NCI-H524 (cell line): ENCODE measurements at regions not wholly inside any gene's neighbourhood (a gene's known extent, or its start where the extent isn't known, plus 50 kb on each side); places are given as distances from the start of the nearest gene placed in this dataset.
"Not testable (repeated sequence)": the region's sequence is repeated elsewhere in the genome, so short reads cannot be mapped to it uniquely, and the experiment has no call there.

ENCODE experiments used
- DNase-seq, 2 experiments: peaks; one replicate each; lab custom pipeline; 2025; lab: John Stamatoyannopoulos, UW

DNA sequence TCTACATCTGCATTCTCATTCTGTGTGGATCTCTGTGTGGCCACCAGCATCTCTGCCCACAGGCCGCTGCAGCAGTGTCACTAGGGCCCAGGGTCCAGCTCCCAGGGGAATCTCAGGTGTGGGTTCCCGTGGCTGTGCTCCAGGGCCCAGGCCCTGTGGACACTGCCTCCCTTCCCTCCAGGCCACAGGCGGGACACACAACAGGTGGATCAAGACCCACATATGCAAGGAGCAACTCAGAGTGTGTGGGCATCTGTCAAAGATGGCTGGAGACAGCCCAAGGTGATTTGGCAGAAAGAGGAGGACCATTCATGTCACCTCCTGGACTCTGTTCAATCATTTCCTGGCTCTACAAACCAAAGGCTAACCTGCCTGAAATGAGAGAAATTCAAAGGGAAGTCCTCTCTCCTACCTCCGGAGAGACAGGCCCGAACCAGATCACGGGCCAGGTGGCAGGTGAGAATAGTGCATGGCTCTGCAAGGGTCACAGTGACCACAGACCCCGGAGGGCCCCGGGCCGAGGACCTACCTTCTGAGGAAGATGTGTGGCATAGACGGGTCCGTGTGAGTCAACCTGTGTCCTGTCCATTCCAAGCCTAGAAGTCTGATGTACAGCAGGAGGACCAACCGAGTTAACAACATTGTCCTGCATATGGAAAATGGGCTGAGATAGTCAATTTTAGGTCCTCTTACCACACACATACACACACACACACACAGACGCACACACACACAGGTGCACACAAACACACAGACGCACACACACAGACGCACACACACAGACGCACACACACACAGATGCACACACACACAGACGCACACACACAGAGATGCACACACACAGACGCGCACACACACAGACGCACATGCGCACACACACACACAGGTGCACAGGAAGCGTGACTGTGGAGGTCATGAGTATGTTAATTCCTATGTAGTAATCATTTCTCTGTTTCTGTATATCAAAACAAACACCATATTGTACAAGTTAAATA, 1068.5 kb downstream of the BRD1 start:
- DNase-seq = no peak

DNA sequence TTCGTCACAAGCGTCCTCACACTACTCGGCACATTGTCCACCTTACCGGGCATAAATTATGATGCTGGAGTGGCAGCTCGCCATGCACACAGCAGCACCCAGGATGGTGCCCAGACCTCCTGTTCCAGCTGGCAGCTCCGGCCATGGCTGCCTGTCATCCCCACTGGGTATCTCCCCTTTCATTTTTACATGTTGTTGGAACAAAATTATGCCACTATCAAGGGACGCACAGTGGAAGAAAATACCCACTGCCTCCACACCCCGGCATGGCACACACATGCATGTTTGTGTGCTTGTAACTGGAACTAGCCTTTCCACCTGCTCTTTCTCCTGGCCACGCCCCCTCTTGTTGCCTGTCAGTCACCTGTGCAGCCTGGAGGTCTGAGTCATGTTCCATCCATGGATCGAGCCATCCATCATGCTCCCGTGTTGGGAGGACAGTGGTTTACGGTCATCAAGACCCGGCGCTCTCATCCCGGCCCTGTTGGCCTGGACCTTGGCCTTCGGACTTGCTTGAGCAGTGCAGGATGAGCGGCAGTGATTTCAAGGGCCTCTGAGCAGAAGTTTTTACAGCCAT, 1069.6 kb downstream of the BRD1 start:
- DNase-seq = no peak

DNA sequence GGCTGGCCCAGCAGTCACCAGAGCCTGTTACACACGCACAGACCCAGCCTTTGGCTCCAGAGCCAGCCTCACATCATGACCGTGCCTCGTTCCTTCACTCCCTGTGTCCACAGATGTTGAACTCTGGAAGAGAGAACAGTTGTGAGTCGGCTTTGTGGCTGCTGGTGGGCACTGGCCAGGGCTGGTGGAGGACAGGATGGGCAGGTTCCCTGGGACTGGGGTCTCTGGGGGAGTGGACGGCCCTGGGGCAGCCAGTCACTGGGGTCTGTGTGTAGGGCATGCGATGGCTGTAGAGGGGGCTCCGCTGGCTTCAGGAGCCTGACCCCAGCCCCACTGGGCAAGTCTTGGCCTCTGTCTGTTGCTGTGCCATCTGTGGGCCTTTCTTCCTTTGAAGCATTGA, 1070.1 kb downstream of the BRD1 start:
- no peak for DNase-seq

DNA sequence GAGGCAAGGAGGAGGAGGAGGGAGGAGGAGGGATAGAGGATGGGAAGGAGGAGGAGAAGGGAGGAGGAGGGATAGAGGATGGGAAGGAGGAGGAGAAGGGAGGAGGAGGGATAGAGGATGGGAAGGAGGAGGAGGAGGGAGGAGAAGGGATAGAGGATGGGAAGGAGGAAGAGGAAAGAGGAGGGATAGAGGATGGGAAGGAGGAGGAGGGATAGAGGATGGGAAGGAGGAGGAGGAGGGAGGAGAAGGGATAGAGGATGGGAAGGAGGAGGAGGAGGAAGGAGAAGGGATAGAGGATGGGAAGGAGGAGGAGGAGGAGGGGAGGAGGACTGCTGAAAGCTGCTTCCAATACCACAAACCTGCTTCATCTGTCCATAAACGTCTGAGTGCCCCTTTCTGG, 1070.5 kb downstream of the BRD1 start:
- DNase-seq = not testable (repeated sequence)

DNA sequence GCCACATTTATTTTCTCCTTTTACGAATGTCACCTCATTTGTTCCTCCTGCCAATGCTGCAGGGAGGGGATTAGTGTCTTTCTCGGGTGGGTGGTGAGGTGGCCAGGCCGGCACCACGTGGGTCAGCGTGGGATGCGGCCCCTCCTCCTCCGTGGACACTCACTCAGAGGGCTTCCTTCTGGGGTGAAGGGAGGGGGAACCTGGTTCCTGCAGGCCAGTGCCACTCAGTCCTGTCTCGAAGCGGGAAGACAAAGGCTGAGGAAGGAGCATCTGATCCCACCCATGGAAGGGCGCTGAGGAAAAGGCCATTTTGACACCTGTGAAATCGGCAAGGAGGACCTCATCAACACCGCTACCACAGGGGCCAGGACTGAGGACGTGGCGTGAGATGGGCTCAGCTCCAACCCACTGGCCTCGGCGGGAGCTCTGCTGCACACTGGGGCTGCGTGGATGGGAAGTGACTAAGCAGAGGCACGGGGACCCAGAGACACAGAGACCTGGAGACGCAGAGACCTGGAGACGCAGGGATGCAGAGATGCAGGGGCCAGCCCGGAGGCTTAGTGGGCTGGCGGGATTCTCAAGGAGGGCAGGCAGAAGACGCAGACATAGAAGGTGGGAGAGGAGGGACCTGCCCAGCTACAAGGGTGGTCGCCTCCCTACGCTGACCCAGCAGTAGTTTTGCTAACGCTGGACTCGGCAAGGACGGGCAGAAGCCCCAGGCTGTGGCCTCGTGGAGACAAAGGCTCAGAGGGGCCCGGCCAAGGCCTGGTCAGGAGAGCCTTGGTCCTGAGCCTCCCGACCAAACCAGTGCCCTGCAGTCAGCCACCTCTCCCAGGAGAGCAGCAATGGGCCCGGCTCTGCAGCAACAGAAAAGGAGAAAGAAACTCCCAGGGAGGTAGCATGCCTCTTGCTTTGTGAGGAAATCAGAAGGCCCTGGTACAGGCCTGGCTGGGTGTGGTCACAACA, 1071.2 kb downstream of the BRD1 start:
- no peak for DNase-seq

DNA sequence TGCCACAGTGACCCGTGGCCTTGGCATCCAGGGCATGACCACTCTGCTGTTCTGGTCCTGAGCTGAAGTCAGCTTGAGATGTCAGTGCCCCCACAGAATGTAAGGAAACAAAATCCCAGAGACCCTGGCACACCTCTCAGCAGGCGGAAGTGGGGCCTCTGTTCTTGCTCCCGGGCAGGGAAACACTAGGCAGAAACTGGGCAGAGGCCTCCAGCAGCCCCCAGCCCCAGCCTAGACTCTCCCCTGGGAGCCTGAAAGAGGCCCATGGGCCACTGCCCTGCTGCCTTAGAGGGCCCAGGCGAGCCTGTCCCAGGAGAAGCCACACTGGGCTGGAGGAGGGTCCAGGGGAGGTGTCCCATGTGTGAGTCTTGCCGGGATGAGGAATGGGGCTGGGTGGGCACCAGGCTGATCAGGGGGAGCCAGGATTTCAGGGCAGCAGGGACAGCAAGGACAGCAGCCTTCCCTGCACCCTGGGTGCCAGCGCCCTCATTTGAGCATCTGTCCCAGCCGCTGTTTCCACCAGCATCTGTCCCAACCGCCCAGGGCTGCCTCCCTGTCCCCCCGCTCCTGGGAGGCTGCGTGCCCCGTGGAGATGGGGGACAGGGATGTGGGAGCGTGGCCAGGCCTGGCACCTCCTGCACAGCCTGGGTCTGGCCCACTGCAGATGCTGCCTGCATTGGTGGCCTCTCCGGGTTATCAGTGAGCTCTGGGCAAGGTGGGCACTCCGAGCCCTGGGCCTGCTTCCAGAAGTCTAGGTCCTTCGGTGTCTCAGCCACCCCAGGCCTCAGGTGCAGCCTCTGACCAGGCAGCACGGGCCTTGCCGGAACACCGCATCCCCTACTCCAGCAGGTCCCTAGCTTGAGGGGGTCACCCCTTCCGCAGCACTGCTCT, 1072.4 kb downstream of the BRD1 start:
- DNase-seq = no peak

DNA sequence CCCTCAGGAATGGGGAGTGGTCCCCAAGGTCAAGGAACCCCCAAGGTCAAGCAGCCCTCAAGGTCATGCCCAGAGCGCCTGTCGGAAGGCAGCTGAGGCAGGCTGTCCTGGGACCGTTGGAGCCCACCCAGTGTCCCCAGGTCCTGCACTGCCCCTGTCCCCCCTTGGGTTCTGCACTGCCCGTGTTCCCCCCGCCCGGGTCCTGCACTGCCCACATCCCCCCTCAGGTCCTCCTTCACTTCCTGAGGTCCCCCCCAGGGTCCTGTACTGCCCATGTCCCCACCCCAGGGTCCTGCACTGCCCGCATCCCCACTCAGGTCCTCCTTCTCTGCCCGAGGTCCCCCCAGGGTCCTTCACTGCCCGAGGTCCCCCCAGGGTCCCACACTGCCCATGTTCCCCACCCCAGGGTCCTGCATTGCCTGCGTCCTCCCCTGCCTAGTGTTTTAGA, 1073.0 kb downstream of the BRD1 start:
- DNase-seq = no peak

DNA sequence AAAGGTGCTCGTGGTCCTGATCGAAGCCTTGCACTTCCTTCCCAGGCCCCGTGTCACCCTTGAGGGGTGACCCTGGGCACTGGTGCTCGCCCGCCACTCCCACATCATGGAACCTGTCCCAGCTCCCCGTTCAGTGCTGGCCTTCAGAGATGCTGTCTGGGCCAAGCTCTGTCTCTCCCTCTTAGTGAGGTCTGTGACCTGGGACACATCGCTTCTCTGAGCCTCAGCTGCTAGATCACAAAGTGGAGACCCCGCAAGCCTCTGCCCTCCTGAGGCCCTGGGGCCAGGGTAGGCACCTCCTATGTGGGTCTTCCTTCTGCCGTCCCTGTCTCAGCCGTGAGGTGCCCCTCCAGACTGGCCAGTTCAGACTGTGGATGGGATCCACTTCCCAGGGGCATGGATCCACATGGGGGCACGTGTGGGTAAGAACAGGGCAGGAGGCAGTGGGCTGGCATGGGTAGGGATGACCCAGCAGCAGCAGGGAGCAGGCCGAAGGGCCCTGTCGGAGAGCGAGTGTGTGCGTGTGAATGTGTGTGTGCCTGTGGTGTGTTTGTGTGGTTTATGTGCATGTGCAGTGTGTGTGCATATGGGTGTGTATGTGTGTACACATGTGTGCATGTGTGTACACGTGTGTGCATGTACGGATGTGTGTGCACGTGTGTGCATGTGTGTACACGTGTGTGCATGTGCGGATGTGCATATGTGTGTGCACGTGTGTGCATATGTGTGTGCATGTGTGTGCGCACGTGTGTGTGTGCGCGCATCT, 1073.7 kb downstream of the BRD1 start:
- DNase-seq = no peak

DNA sequence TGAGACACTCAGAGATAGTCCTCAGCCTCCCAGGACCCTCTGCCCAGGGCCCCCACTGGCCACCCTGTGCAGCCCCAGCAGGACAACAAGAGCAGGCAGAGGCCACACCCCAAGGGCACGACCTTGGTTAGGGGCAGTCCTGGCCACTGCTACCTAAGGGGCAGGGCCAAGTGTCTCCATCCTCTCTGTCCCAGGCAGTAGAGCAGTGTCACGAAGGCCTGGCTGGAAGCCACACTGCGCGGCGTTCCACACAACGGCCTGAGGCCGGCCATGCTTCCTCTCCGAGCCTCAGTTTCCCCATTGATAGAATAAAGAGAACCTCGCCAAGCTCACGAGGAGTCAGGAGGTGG, 1074.3 kb downstream of the BRD1 start:
- DNase-seq = no peak

DNA sequence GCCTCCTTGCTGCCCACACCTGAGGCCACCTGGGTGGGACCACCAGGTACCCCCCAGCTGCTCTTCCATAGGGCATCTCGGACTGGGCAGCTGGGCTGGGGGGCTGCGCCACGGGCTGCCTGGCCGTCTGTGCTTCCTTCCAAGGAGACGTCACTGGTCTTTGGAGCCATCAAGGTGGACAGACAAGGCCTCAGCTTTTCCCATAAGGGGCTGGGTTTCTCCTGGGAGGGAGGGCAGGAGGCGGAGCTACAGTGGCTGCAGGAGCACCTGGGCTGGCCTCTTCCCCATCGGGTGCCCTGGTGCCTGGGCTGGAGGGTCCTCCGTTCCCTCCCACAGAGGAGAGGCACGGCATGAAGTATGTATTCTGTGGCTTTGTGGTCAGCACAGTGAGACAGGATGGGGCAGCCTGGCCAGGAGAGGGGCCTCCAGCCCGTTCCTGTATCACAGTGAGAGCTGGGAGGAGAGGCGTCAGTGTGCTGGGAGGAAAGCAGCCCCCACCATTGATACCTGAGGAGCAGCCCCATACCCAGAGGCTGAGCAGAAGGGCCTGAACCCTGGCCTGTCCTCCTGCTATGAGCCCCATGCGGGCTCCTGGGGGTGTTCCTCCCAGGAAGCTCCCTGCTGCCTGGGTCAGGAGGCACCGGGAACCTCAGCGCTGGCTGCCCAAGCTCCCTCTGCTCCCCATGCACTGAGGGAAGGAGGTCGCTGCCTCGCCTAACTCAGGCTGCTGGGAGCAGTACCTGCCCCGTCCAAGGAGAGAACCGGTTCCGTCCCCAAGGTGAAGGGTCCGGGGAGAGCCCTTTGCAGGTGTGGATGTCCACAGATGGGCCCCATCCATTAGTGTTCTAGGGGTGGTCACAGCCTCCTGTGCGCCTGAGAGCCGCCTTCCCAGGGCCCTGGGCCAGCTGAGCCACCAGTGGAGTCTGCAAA, 1075.0 kb downstream of the BRD1 start:
- DNase-seq = no peak

DNA sequence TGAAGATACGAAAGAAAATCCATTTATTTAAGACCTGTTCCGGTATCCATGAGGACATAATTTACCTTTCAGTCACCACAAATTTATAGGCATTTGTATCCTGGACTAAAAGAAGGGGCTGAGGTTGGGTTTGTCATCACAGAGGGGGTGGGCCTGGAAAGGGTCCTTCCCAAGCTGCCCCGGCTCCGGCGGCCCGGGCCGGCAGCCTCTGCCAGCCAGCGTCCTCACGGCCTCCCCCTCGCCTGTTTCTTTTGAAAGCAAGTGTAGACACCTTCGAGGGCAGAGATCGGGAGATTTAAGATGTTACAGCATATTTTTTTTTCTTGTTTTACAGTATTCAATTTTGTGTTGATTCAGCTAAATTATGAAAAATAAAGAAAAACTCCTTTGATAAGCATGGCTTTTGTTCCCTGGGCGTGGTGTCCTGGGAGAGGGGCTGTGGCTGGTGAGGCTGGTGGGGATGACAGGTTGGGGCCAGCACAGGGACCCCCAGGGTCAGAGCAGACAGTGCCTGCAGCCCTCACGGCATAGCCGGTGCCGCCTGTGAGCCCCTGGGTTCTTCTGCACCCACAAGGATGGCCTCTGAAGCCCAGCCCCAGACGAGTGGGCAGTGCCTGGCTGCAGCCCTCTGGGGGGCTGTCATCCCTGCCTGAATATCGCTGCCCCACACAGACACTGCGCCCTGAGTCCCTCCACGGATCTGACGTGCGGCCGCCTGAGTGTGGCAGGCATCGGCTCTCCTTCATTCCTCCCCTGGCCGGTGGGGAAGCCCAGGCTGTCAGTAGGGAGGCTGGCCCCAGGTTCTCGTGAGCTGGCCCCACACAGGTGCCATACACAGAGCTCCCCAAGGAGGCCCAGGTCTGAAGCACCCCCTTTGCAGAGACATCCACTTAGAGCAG, 1075.9 kb downstream of the BRD1 start:
- DNase-seq = no peak

DNA sequence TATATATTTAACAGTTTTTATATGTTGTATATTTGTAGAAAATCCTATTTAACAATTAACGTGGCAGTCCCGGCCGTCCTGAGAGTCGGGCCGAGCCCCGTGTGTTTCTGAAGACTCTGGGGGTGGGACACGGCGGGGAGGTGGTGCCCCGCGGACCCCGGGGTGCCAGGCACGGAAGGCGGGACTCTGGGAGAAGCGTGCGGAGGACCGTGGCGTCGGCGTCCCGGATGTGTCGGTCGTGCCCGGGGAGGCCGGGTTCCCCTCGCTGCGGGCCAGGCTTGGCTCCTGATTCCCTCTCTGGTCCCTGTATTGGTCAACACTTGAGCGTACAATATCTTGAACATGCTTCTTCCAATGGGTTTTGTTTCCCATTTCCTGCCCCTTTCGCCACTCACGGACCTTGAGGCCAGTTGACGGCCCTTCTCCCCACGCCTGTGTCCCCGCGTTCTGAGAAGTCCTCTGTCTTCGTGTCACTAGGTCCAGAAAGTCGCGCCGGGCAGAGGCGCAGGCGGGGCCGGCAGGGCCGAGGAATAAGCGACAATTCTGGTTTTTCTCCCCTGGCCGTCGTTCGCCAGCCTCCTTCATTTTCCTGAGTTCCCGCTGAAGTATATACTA, 1076.7 kb downstream of the BRD1 start:
- DNase-seq = no peak

DNA sequence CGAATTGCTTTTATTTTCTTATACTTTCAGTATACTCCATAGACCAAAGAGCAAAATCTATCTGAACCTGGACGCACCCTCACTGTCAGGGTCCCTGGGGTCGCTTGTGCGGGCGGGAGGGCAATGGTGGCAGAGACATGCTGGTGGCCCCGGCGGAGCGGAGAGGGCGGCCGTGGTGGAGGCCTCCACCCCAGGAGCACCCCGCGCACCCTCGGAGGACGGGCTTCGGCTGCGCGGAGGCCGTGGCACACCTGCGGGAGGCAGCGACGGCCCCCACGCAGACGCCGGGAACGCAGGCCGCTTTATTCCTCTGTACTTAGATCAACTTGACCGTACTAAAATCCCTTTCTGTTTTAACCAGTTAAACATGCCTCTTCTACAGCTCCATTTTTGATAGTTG, 1077.4 kb downstream of the BRD1 start:
- no peak for DNase-seq

DNA sequence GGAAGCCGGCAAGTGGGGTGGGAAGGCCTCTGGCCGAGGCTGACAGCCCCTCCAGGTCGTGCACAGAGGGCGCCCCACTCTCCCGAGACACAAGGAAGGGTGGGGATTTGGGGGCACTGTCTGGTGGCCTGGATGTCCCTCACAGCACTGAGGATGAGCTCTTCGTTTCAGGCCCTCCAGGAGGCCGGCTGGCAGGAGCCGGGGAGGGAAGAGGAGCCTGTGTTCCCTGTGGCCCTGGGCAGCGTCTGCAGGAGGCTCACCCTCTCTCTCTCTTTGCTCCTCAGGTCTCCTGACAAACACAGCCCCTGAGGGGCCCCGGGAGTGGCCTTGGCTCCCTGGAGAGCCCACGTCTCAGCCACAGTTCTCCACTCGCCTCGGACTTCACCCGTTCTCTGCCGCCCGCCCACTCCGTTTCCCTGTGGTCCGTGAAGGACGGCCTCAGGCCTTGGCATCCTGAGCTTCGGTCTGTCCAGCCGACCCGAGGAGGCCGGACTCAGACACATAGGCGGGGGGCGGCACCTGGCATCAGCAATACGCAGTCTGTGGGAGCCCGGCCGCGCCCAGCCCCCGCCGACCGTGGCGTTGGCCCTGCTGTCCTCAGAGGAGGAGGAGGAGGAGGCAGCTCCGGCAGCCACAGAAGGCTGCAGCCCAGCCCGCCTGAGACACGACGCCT, 1078.0 kb downstream of the BRD1 start:
- DNase-seq = no peak

DNA sequence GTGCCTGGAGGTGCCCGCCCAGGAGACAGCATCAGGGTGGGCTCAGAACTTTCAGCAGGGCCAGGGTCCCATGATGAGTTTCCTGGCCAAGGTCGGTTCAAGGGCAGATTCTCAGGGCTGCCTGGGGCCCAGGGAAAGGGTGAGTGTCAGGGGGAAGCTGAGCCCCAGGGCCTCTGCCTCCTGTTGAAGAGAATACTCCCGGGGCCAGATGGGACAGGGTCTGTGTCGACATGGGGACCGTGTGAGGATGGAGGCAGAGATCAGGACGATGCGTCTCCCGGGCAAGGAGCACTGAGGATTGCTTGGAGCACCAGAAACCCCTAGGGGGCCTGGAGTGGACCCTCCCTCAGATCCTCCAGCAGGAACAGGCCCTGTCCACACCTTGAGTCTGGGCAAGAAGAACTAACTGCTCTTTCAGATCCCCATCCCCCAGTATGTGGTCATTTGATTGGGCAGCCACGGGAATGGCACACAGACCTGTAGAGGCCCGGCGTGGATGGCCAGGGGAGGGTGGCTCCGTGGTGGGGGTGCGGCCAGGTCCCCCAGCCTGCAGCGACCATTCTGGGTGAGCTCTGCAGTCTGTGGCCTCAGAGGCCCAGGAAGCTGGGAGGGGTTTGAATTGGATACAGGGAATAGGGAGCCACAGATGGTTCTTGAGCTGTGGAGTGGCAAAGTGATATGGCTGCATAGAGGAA, 1078.7 kb downstream of the BRD1 start:
- DNase-seq = no peak

DNA sequence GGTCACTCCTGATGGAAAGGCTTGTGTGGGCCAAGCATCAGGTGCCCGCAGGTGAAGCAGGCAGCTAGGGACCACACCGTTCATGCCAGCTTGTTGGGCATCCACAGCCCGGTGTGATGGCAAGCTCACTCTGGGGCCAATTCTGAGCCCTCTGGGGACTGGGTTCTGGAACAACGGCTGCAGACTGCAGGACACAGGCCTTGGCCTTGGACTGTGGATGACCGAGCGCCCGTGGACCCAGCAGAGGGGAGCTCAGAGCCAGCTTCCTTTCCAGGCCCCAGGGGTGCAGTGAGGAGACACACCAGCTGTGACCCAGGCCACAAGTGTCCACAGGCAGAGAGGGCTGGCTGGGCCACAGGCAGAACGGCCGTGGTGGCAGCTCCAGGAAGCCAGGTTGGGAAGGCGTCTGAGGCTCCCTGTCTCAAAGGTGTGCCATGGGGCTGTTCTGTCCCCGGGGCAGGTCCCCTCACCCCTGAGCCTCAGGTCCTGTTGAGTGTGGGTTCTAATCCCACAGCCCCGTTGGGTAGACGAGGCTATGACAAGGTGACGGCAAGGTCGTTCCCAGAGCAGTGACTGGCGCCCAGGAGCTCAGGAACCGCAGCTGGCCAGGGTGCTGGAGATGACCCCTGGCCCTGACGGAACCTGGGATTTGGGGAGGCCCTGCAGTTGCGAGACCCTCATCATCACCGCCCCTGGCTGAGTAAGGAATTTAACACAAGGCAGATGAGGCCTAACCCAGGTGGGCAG, 1079.4 kb downstream of the BRD1 start:
- no peak for DNase-seq
